ENCODE measurements at regions not wholly inside any gene's neighbourhood (a gene's known extent, or its start where the extent isn't known, plus 50 kb on each side); places are given as distances from the start of the nearest gene placed in this dataset.

- TF ChIP-seq TAF1 (IDR thresholded peaks at IDR 0.05; ENCODE audit: borderline replicate concordance, insufficient read depth, low read length) (no peak), REST (IDR thresholded peaks at IDR 0.05; ENCODE audit: insufficient read depth in 1 of 2, low read depth in 2 of 2, low read length in 2 of 2) (no peak), POLR2AphosphoS5 (IDR thresholded peaks at IDR 0.05; ENCODE audit: low read depth, low read length) (no peak), FOXP2 (optimal IDR thresholded peaks at IDR 0.05; ENCODE audit: borderline replicate concordance, extremely low read depth, extremely low read length, insufficient read depth) (no peak), SIN3A (IDR thresholded peaks at IDR 0.05; ENCODE audit: borderline replicate concordance, insufficient read depth, low read length) (no peak)
Measured at GRCh38 chr1:30027247-30027646, 696.1 kb downstream of the MATN1 start.

Data from PFSK-1 (cell line).